KMS-11 (cell line): ENCODE measurements at regions not wholly inside any gene's neighbourhood (a gene's known extent, or its start where the extent isn't known, plus 50 kb on each side); places are given as distances from the start of the nearest gene placed in this dataset.

Experiments used
- H2AFZ ChIP-seq: fragments of 200-600 bp; sonication (generic); 2 replicates; pipeline ENCODE4 v1.6.1; 2016; ENCODE audit warnings: antibody characterized with exemption, mixed run types, low read depth
- H3K27ac ChIP-seq: fragments of 200-600 bp; sonication (generic); 2 replicates; pipeline ENCODE4 v1.6.1; 2016; ENCODE audit warnings: mild to moderate bottlenecking, mixed run types
- H3K27me3 ChIP-seq: fragments of 200-600 bp; sonication (generic); 2 replicates; pipeline ENCODE4 v1.6.1; 2017; ENCODE audit warnings: mild to moderate bottlenecking, low read depth, mixed run types, moderate library complexity; ENCODE audit not compliant: insufficient read depth
- H3K36me3 ChIP-seq: fragments of 200-600 bp; sonication (generic); 2 replicates; pipeline ENCODE4 v1.6.1; 2017; ENCODE audit warnings: mild to moderate bottlenecking, mixed run types; ENCODE audit not compliant: insufficient read depth
- H3K4me1 ChIP-seq: fragments of 200-600 bp; sonication (generic); 2 replicates; pipeline ENCODE4 v1.6.1; 2016; ENCODE audit warnings: mild to moderate bottlenecking, low read depth, mixed run types; ENCODE audit not compliant: poor library complexity, severe bottlenecking
- H3K4me2 ChIP-seq: fragments of 200-600 bp; sonication (generic); 2 replicates; pipeline ENCODE4 v1.7.0; 2016; ENCODE audit warnings: mild to moderate bottlenecking, mixed run types
- H3K4me3 ChIP-seq: fragments of 200-600 bp; sonication (generic); IDR thresholded peaks from 2 replicates; pipeline ENCODE4 v1.6.1; 2017; ENCODE audit warnings: low read depth, low read length, mixed read lengths; ENCODE audit not compliant: insufficient read depth
- H3K79me2 ChIP-seq: fragments of 200-600 bp; sonication (generic); 2 replicates; pipeline ENCODE4 v1.6.1; 2016; ENCODE audit warnings: low read depth, mixed run types; ENCODE audit not compliant: insufficient read depth
- H3K9ac ChIP-seq: fragments of 200-600 bp; sonication (generic); 2 replicates; pipeline ENCODE4 v1.6.1; 2016; ENCODE audit warnings: mild to moderate bottlenecking, mixed run types
- H4K20me1 ChIP-seq: fragments of 200-600 bp; sonication (generic); 2 replicates; pipeline ENCODE4 v1.6.1; 2016; ENCODE audit warnings: mild to moderate bottlenecking, mixed run types; ENCODE audit not compliant: insufficient read depth
- TF ChIP-seq, protein P1 (sequence below): fragments of 200-600 bp; sonication (generic); conservative IDR thresholded peaks from 2 replicates; pipeline ENCODE4 v1.6.1; 2017; ENCODE audit warnings: low read depth, mild to moderate bottlenecking, antibody characterized with exemption, low read length, moderate library complexity, mixed read lengths

DNA sequence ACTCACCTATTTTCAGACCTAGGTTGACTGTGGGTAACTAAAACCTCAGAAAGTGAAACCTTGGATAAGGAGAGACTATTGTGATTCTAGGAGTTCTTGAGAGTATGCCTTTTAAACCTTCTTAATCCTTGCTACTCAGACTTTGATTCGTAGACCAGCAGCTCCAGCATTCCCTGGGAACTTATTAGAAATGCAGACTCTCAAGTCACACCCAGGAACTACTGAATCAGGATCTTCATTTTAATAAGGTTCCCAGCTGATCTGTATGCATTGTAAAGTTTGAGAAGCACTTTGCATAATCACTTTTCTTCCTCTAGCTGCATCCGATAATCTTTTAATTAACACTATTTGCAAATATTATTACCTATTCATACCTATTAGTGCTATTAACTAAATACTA, 480.3 kb upstream of the KCNMB2 start:
- H2AFZ ChIP-seq: no peak overlapping the region
- H3K36me3 ChIP-seq: no peaks in the 10 kb centered on the region
- H3K4me1 ChIP-seq: no peaks in the 10 kb centered on the region
- H3K9ac ChIP-seq: no peak overlapping the region
- no peaks in the 10 kb centered on the region for H3K79me2 ChIP-seq
- H4K20me1 ChIP-seq: no peaks in the 10 kb centered on the region
- H3K27ac ChIP-seq: no peak overlapping the region
- TF ChIP-seq, protein P1, sequence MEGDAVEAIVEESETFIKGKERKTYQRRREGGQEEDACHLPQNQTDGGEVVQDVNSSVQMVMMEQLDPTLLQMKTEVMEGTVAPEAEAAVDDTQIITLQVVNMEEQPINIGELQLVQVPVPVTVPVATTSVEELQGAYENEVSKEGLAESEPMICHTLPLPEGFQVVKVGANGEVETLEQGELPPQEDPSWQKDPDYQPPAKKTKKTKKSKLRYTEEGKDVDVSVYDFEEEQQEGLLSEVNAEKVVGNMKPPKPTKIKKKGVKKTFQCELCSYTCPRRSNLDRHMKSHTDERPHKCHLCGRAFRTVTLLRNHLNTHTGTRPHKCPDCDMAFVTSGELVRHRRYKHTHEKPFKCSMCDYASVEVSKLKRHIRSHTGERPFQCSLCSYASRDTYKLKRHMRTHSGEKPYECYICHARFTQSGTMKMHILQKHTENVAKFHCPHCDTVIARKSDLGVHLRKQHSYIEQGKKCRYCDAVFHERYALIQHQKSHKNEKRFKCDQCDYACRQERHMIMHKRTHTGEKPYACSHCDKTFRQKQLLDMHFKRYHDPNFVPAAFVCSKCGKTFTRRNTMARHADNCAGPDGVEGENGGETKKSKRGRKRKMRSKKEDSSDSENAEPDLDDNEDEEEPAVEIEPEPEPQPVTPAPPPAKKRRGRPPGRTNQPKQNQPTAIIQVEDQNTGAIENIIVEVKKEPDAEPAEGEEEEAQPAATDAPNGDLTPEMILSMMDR: no peak
- no peak overlapping the region for H3K4me2 ChIP-seq
- H3K27me3 ChIP-seq: no peaks in the 10 kb centered on the region
- no peak overlapping the region for H3K4me3 ChIP-seq

DNA sequence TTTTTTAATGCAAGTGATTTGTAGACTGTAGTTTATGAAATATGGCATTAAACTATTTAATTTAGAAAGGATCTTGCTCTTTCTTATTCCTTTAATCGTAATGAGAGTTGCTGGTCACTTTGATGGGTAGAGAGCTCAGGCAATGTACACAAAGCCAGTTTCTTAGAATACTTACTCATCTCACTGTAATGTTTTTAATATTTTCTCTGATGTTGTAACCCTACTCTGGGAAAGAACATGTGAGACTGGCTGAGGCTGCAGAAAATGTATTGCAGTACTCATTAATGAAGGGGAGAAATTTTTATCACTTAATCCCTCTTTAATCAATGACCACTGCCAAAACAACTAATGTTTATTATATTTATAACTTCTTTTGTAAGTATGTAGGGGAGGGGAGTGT, 479.4 kb upstream of the KCNMB2 start:
- Histone ChIP-seq H3K79me2 (no peaks in the 10 kb centered on the region), H3K27ac (no peak overlapping the region), H4K20me1 (no peaks in the 10 kb centered on the region), H3K4me2 (no peak overlapping the region), H3K36me3 (no peaks in the 10 kb centered on the region), H3K9ac (no peak overlapping the region), H3K27me3 (no peaks in the 10 kb centered on the region), H3K4me3 (no peak overlapping the region), H3K4me1 (no peaks in the 10 kb centered on the region), H2AFZ (no peak overlapping the region)
- TF ChIP-seq, protein P1: no peak

DNA sequence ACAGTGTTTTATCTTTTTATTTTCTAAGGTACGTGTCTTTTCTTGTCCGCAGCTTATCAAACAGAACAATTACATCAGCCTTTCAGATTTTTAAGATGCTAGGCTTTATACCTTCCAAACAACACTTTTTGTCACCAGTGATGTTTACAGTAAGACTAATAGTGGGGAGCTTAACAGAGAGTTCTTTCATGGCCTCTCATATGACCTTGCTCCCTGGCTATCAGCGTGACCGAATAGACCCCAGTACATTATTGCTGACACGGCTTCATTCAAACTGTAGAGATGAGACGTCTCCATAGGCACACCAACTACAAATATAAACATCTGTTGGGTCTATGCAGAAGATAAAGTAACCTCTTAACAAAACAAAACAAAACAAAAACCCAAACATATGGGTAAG, 477.6 kb upstream of the KCNMB2 start:
- Histone ChIP-seq H3K4me2 (no peak overlapping the region), H3K79me2 (no peaks in the 10 kb centered on the region), H3K4me1 (no peaks in the 10 kb centered on the region), H3K27me3 (no peaks in the 10 kb centered on the region), H3K4me3 (no peak overlapping the region), H3K36me3 (no peaks in the 10 kb centered on the region), H4K20me1 (no peaks in the 10 kb centered on the region), H2AFZ (no peak overlapping the region), H3K27ac (no peak overlapping the region), H3K9ac (no peak overlapping the region)
- TF ChIP-seq, protein P1: no peak

DNA sequence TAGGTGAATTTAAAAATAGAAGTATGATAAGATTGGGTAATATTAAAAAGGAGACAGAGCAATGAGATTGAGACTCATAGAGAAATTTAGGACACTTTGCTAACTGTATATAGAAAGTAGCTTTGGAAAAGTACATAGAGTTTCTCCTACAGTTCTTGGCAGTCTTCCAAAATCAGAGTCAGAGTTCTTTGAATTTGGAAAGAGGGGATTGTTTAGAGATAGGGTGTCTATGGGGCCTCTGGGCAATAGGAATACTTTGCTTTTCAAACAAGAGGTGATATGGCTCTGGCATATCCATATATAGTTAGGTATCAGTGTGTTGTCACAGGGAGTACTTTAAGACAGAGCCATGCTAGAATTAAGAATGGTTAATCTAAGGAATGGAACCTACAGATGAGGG, 477.1 kb upstream of the KCNMB2 start:
- Histone ChIP-seq H2AFZ (no peak overlapping the region), H3K4me1 (no peaks in the 10 kb centered on the region), H3K9ac (no peak overlapping the region), H3K79me2 (no peaks in the 10 kb centered on the region), H3K4me2 (no peak overlapping the region), H3K27me3 (no peaks in the 10 kb centered on the region), H4K20me1 (no peaks in the 10 kb centered on the region), H3K27ac (no peak overlapping the region), H3K4me3 (no peak overlapping the region), H3K36me3 (no peaks in the 10 kb centered on the region)
- TF ChIP-seq, protein P1: no peak

DNA sequence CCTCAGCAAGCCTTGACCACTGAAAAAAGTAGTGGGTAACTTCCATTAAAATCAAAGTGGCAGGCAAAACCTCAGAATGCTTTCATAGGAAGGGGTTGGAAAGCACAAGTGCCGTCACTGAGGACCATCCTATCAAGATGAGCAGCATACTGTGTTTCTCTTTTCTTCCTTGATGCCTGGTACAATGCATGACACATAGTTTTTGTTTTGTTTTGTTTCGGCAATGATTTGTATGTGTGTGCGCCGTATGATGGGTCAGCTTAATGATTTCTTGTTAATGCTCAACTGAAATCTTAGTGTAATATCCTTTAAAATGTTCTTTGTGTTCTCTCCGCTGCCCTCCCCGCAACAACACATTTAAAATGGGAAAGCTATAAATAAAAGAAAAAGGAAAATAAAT, 476.4 kb upstream of the KCNMB2 start:
- Histone ChIP-seq H3K9ac (no peak overlapping the region), H3K36me3 (no peaks in the 10 kb centered on the region), H3K4me2 (no peak overlapping the region), H4K20me1 (no peaks in the 10 kb centered on the region), H3K79me2 (no peaks in the 10 kb centered on the region), H2AFZ (no peak overlapping the region), H3K4me3 (no peak overlapping the region), H3K4me1 (no peaks in the 10 kb centered on the region), H3K27ac (no peak overlapping the region), H3K27me3 (no peaks in the 10 kb centered on the region)
- TF ChIP-seq, protein P1: no peak
